K562 (cell line): ENCODE measurements at regions not wholly inside any gene's neighbourhood (a gene's known extent, or its start where the extent isn't known, plus 50 kb on each side); places are given as distances from the start of the nearest gene placed in this dataset.
A peak's percentile ranks its signal among the peaks of the same experiment; 100 is the strongest.

Source experiments
- ATAC-seq: fragments of 200-7000 bp; cut with Tn5 transposase; 3 replicates; pipeline ENCODE4 v1.9.1; 2020; ENCODE audit warnings: moderate library complexity
- BruUV-seq: library from RNA; stranded (reverse); fragments of 400-500 nt; replicated peaks from 2 replicates; lab custom pipeline; 2021; lab: Mats Ljungman, UMichigan
- CTCF ChIA-PET: fragments of 300-600 bp; formaldehyde crosslinking; extraction: SDS; loops from one replicate; lab custom pipeline; 2021; ENCODE audit warnings: low intra/inter-chr PET ratio; lab: Yijun Ruan, JAX
- POLR2A ChIA-PET: fragments of 300-600, 350-650 bp; sonication (Branson Sonifier 250); formaldehyde crosslinking; extraction: SDS; loops from one replicate; lab custom pipeline; 2021; ENCODE audit warnings: antibody characterized with exemption, inconsistent platforms; lab: Yijun Ruan, JAX
- DNase-seq, 4 experiments: peaks; one replicate each; pipeline versions ENCODE4 v3.0.0 to v3.0.0-alpha.2; 2011 to 2018; ENCODE audit warnings: low spot score in 3 of 4, mixed read lengths in 3 of 4; ENCODE audit errors: extremely low read depth in 1 of 4
- FAIRE-seq: peaks from 2 replicates; lab custom pipeline; 2011; peaks lifted over from hg19 to GRCh38; lab: Jason Lieb, UNC
- H2AFZ ChIP-seq: 2 replicates; pipeline ENCODE4 v1.6.0; 2011; ENCODE audit warnings: low read depth, low read length, control low read depth, inconsistent platforms
- H3K27ac ChIP-seq: fragments of 200-600 bp; 3 replicates; pipeline ENCODE4 v1.8.0; 2011; ENCODE audit warnings: low read depth, mild to moderate bottlenecking, control low read depth, inconsistent platforms, low read length, moderate library complexity, mixed read lengths; ENCODE audit errors: extremely low read depth
- H3K27me3 ChIP-seq, 2 experiments: fragments of 300-600 bp in 1 of 2; 2 replicates in 1 of 2; 3 replicates in 1 of 2; pipeline versions ENCODE4 v1.6.0 to v1.8.0; 2011; ENCODE audit warnings: inconsistent platforms in 2 of 2, low read length in 2 of 2, mild to moderate bottlenecking in 1 of 2, mixed read lengths in 1 of 2, moderate library complexity in 1 of 2; ENCODE audit not compliant: control insufficient read depth in 2 of 2, insufficient read depth in 2 of 2
- H3K36me3 ChIP-seq: fragments of 300-600 bp; 3 replicates; pipeline ENCODE4 v1.8.0; 2011; ENCODE audit warnings: mild to moderate bottlenecking, low read length, inconsistent platforms; ENCODE audit not compliant: control insufficient read depth, insufficient read depth
- H3K4me1 ChIP-seq, 2 experiments: fragments of 200-600 bp in 1 of 2; replicated peaks in 1 of 2; 2 replicates in 1 of 2; 3 replicates in 1 of 2; pipeline versions ENCODE4 v1.5.1 to v1.8.0; 2011; ENCODE audit warnings: inconsistent platforms in 2 of 2, low read length in 2 of 2, mild to moderate bottlenecking in 1 of 2, mixed read lengths in 1 of 2, moderate library complexity in 1 of 2; ENCODE audit not compliant: control insufficient read depth in 2 of 2, insufficient read depth in 2 of 2
- H3K4me2 ChIP-seq: 2 replicates; pipeline ENCODE4 v1.6.1; 2011; ENCODE audit warnings: low read length, control low read depth, inconsistent platforms, mixed read lengths; ENCODE audit not compliant: insufficient read depth
- H3K4me3 ChIP-seq: fragments of 200-600 bp; sonication (generic), shearing (Covaris generic); 2 replicates; pipeline ENCODE4 v1.5.1; 2016; ENCODE audit warnings: control low read depth, inconsistent platforms
- H3K79me2 ChIP-seq: fragments of 200-600 bp; 3 replicates; pipeline ENCODE4 v1.8.0; 2011; ENCODE audit warnings: low read length, inconsistent platforms; ENCODE audit not compliant: control insufficient read depth, insufficient read depth
- H3K9ac ChIP-seq, 2 experiments: 2 replicates each; pipeline versions ENCODE4 v1.6.0 to v1.6.1; 2011; ENCODE audit warnings: low read depth in 2 of 2, low read length in 2 of 2, control low read depth in 1 of 2, inconsistent platforms in 1 of 2, mild to moderate bottlenecking in 1 of 2, mixed read lengths in 1 of 2; ENCODE audit not compliant: insufficient read depth in 1 of 2
- H3K9me1 ChIP-seq: one replicate; pipeline ENCODE4 v1.6.0; 2011; ENCODE audit warnings: inconsistent platforms, mild to moderate bottlenecking, low read length, moderate library complexity; ENCODE audit not compliant: control insufficient read depth, insufficient read depth
- H3K9me3 ChIP-seq: replicated peaks from 2 replicates; pipeline ENCODE4 v1.5.1; 2011; ENCODE audit warnings: low read depth, low read length, inconsistent platforms; ENCODE audit not compliant: control insufficient read depth, insufficient read depth
- H4K20me1 ChIP-seq: replicated peaks from 2 replicates; pipeline ENCODE4 v1.6.1; 2011; ENCODE audit warnings: low read length, inconsistent platforms, mixed read lengths; ENCODE audit not compliant: control insufficient read depth, insufficient read depth
- CBFA2T3 ChIP-seq: fragments of 450-650 bp; IDR thresholded peaks from 2 replicates; pipeline ENCODE4 v1.6.1; 2017
- CREBBP ChIP-seq: IDR thresholded peaks from one replicate; pipeline ENCODE4 v1.6.1; 2012; ENCODE audit warnings: low read depth, mild to moderate bottlenecking, control low read depth, inconsistent platforms, low read length
- FOXA3 ChIP-seq, 2 experiments: fragments of 450-650 bp in 1 of 2; sonication (generic) in 1 of 2; formaldehyde crosslinking; IDR thresholded peaks in 1 of 2; conservative IDR thresholded peaks in 1 of 2; 2 replicates each; pipeline versions ENCODE4 v1.4.0 to v1.8.0; 2020 to 2022; ENCODE audit warnings: mild to moderate bottlenecking in 2 of 2, missing genetic modification reagents in 1 of 2
- MEIS2 ChIP-seq: fragments of 450-650 bp; IDR thresholded peaks from 2 replicates; pipeline ENCODE4 v1.6.1; 2014; ENCODE audit warnings: mild to moderate bottlenecking; ENCODE audit not compliant: partially characterized antibody
- RB1 ChIP-seq: fragments of 450-650 bp; IDR thresholded peaks from 2 replicates; pipeline ENCODE4 v1.6.1; 2017; ENCODE audit warnings: low read depth, mild to moderate bottlenecking
- YY1 ChIP-seq, 3 experiments: IDR thresholded peaks; 2 replicates each; pipeline ENCODE4 v1.6.1; 2011; ENCODE audit warnings: low read length in 2 of 3, mild to moderate bottlenecking in 2 of 3, moderate library complexity in 2 of 3, borderline replicate concordance in 1 of 3, control low read depth in 1 of 3, low read depth in 1 of 3; ENCODE audit not compliant: insufficient read depth in 3 of 3, insufficient replicate concordance in 2 of 3, control insufficient read depth in 1 of 3, insufficient read length in 1 of 3; ENCODE audit errors: extremely low read depth in 1 of 3
- WGBS: fragments of 100-300 bp; shearing (Covaris generic); methylation state at CpG from one replicate; pipeline ENCODE4 v1.1.6; 2016; ENCODE audit warnings: low coverage, mixed read lengths; ENCODE audit not compliant: insufficient coverage; ENCODE audit errors: missing lambda C conversion rate; 5-methylcytosine and 5-hydroxymethylcytosine counted together
- in situ Hi-C: fragments of 300-500 bp; cut with MboI; formaldehyde crosslinking; loops from 4 replicates; pipeline ENCODE4 v1.15.0; 2018; ENCODE audit warnings: inconsistent platforms, mixed read lengths
- intact Hi-C: fragments of 100-400 bp; cut with micrococcal nuclease; formaldehyde crosslinking; loops from 2 replicates; pipeline ENCODE4 v1.14.2; 2022
- TF ChIP-seq, protein P1 (sequence below): sonication (generic); formaldehyde crosslinking; IDR thresholded peaks from 2 replicates; pipeline ENCODE4 v1.8.0; 2022; ENCODE audit warnings: missing genetic modification reagents, mild to moderate bottlenecking, moderate library complexity, borderline replicate concordance

GRCh38 chr2:208545403-208546042 is 138.9 kb downstream of the PTH2R start (continued):
- peak in 1 of 3 experiments; percentile 23 for TF ChIP-seq YY1 (IDR thresholded peaks at IDR 0.05; ENCODE audit: borderline replicate concordance in 1 of 3, control insufficient read depth in 1 of 3, extremely low read depth in 1 of 3, insufficient read depth in 3 of 3, insufficient read length in 1 of 3, insufficient replicate concordance in 2 of 3, low read depth in 1 of 3, low read length in 2 of 3)
- no peak for TF ChIP-seq RB1
- TF ChIP-seq, protein P1, sequence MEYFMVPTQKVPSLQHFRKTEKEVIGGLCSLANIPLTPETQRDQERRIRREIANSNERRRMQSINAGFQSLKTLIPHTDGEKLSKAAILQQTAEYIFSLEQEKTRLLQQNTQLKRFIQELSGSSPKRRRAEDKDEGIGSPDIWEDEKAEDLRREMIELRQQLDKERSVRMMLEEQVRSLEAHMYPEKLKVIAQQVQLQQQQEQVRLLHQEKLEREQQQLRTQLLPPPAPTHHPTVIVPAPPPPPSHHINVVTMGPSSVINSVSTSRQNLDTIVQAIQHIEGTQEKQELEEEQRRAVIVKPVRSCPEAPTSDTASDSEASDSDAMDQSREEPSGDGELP, result peak; percentile 71
- no peak for TF ChIP-seq CREBBP

GRCh38 chr2:208546107-208546506 is 139.5 kb downstream of the PTH2R start:
- WGBS, result 55% methylated on average over 1 of the region's 1 CpG
- FAIRE-seq, result no peak

More at GRCh38 chr2:208546107-208546506, 139.5 kb downstream of the PTH2R start:
- H3K79me2 ChIP-seq, result peaks cover 53% of the 10 kb centered on the region
- no peaks in the 10 kb centered on the region for H3K27me3 ChIP-seq
- no peaks in the 10 kb centered on the region for H4K20me1 ChIP-seq
- no peak overlapping the region for H3K9ac ChIP-seq
- no peak overlapping the region for H3K4me2 ChIP-seq
- ChIA-PET CTCF (no interaction called here), POLR2A (no interaction called here)
- no peak overlapping the region for H3K4me3 ChIP-seq
- ATAC-seq, result no peak
- in situ Hi-C loops (no loop called here), intact Hi-C loops (no loop called here)
- no peak overlapping the region for H3K27ac ChIP-seq
- H3K36me3 ChIP-seq, result peaks cover 3% of the 10 kb centered on the region; the same call in 2 of the 3 replicates
- TF ChIP-seq FOXA3 (CRISPR knock-in tag; conservative IDR thresholded peaks at IDR 0.05 in 1 of 2, IDR thresholded peaks at IDR 0.05 in 1 of 2) (peak in 1 of 2 experiments; percentile 62; a peak in 1 of 4 replicates), CBFA2T3 (no peak), MEIS2 (peak; percentile 42)
- no peaks in the 10 kb centered on the region; the same call in 1 of the 2 replicates for H3K9me3 ChIP-seq
- H3K9me1 ChIP-seq, result no peaks in the 10 kb centered on the region
- BruUV-seq, result no TSS peak
- DNase-seq, result no peak
- H2AFZ ChIP-seq, result no peak overlapping the region
- peaks cover 5 to 21% of the 10 kb centered on the region in 2 experiments for H3K4me1 ChIP-seq
